ENCODE measurements at regions not wholly inside any gene's neighbourhood (a gene's known extent, or its start where the extent isn't known, plus 50 kb on each side); places are given as distances from the start of the nearest gene placed in this dataset.
"Not testable (repeated sequence)": the region's sequence is repeated elsewhere in the genome, so short reads cannot be mapped to it uniquely, and the experiment has no call there.

- no peak for DNase-seq (ENCODE audit: low read depth in 4 of 4, low spot score in 1 of 4)
These were observed 535.1 kb downstream of the TMEM135 start for GRCh38 chr11:87572881-87573280.

GRCh38 chr11:87560352-87560751 lies 522.6 kb downstream of the TMEM135 start:
- no peak for DNase-seq (ENCODE audit: low read depth in 4 of 4, low spot score in 1 of 4)

- not testable (repeated sequence) for DNase-seq (ENCODE audit: low read depth in 4 of 4, low spot score in 1 of 4)
These were observed 522.1 kb downstream of the TMEM135 start for GRCh38 chr11:87559852-87560251.

GRCh38 chr11:87555101-87555500 lies 517.4 kb downstream of the TMEM135 start:
- no peak for DNase-seq (ENCODE audit: low read depth in 4 of 4, low spot score in 1 of 4)

DNA sequence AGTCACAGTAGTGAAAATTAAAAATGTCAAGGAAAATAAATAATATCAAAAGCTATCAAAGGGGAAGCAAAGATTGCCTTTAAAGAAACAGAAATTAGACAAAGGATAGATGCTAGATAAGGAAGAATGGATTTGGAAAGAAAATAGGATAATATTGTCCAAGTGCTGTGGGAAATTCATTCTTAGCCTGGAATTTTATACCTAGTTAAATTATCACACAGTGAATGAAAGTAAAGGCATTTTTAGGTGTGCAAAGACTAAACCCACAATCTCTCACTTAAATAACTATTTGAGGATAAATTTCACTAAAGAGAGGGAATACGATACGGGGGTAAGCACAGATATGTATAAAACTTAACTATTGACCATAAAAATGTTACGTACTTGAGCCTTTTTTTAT lies 511.1 kb downstream of the TMEM135 start:
- DNase-seq (ENCODE audit: low read depth in 4 of 4, low spot score in 1 of 4), result no peak

DNA sequence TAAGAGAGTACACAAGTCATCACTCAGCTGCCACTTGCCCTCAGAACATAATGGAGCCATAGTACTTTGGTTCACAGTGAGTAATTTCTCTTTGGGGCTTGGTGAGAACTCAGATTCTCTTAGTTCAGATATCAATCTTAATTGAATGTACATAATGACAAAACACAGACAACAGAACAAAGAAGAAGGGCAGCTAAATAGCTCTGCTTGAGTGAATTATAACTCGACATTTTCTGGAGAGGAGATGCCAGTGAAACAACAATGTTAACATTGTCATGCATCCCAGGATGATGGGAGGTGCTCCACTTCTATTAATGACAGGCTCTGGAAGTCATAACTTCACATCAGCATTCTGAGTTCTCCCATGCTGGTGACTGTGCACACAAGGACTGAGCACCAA lies 508.1 kb downstream of the TMEM135 start:
- DNase-seq (ENCODE audit: low read depth in 4 of 4, low spot score in 1 of 4), result no peak

- no peak for DNase-seq (ENCODE audit: low read depth in 4 of 4, low spot score in 1 of 4)
These were observed 501.9 kb downstream of the TMEM135 start for GRCh38 chr11:87539596-87539995.

DNA sequence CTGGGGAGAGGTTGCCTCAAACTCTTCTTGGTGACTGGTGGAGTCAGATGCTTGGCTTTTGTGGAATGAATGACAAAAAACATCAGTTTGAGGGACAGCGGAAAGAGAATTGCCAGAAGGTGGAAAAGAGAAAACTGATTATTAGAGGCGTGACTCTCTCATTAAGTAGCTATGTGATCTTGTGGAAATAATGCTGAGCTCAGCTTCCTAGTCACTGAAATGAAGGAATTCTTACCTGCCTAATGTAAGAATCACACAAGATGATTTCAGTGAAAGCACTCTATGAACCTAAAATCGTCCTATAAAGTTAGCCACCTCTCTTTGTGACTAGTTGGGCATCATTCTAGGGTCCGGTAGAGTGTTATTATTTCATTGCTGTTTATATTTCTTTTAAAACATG lies 498.8 kb downstream of the TMEM135 start:
- no peak for DNase-seq (ENCODE audit: low read depth in 4 of 4, low spot score in 1 of 4)

DNA sequence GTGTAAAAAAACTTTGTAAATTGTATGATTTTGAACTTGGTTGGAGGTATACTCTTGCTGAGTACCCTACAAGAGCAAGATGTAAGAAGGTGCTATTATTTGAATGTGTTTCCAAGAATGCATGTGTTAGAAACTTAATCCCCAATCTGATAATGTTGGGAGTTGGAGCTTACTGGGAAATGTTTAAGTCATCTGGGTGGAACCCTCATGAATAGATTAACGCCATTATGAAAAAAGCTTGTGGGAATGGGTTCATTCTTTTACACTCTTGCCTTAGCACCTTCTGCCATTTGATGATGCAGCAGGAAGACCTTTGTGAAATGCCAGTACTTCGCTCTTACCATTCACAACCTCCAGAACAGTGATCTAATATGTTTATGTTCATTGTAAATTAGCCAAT lies 498.3 kb downstream of the TMEM135 start:
- DNase-seq (ENCODE audit: low read depth in 4 of 4, low spot score in 1 of 4), result no peak

- no peak for DNase-seq (ENCODE audit: low read depth in 4 of 4, low spot score in 1 of 4)
These were observed 497.8 kb downstream of the TMEM135 start for GRCh38 chr11:87535513-87535912.

- DNase-seq (ENCODE audit: low read depth in 4 of 4, low spot score in 1 of 4), result not testable (repeated sequence)
These were observed 494.1 kb downstream of the TMEM135 start for GRCh38 chr11:87531835-87532234.

DNA sequence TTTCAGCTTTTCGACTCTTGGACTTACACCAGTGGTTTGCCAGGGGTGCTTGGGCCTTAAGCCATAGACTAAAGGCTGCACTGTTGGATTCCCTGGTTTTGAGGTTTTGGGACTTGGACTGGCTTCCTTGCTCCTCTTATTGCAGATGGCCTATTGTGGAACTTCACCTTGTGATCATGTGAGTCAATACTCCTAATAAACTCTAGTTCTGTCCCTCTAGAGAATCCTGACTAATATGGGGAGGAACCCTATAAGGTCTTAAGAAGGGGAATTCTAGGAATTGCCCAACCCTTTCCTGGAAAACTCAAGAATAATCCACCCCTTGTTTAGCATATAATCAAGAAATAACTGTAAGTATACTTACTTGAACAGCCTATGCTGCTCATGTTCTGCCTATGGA lies 491.8 kb downstream of the TMEM135 start:
- no peak for DNase-seq (ENCODE audit: low read depth in 4 of 4, low spot score in 1 of 4)

DNA sequence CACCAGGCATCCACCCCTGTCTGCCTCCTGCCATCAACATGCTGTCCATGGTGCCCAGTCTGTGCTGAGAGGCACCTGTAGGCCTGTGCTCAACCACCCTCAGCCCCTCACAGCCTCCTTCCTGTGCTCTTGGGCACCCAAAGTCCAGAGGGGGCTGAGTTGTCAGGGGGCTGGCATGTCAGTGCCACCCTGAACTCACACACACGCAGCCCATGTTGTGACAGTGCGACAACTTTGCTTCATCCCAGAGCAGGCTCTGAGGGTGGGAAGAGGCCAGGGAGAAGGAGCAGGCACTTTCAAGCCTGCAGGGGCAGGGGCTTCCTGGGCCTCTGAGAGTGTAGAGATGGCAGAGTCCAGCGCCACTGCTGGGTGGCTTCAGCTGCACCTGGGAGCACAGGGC lies 491.0 kb downstream of the TMEM135 start:
- no peak for DNase-seq (ENCODE audit: low read depth in 4 of 4, low spot score in 1 of 4)

- DNase-seq (ENCODE audit: low read depth in 4 of 4, low spot score in 1 of 4), result no peak
These were observed 485.5 kb downstream of the TMEM135 start for GRCh38 chr11:87523276-87523675.

- no peak for DNase-seq (ENCODE audit: low read depth in 4 of 4, low spot score in 1 of 4)
These were observed 480.5 kb downstream of the TMEM135 start for GRCh38 chr11:87518266-87518665.

GRCh38 chr11:87517351-87517750 lies 479.6 kb downstream of the TMEM135 start:
- DNase-seq (ENCODE audit: low read depth in 4 of 4, low spot score in 1 of 4), result no peak

DNA sequence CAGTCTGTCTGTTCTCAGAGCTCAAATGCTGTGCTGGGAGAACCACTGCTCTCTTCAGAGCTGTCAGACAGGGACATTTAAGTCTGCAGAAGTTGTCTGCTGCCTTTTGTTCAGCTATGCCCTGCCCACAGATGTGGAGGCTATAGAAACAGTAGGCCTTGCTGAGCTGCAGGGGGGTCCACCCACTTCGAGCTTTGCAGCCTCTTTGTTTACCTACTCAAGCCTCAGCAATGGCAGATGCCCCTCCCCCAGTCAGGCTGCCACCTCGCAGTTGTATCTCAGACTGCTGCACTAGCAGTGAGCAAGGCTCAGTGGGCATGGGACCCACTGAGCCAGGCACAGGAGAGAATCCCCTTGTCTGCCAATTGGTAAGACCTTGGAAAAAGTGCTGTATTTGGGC lies 470.0 kb downstream of the TMEM135 start:
- DNase-seq (ENCODE audit: low read depth in 4 of 4, low spot score in 1 of 4), result not testable (repeated sequence)

DNA sequence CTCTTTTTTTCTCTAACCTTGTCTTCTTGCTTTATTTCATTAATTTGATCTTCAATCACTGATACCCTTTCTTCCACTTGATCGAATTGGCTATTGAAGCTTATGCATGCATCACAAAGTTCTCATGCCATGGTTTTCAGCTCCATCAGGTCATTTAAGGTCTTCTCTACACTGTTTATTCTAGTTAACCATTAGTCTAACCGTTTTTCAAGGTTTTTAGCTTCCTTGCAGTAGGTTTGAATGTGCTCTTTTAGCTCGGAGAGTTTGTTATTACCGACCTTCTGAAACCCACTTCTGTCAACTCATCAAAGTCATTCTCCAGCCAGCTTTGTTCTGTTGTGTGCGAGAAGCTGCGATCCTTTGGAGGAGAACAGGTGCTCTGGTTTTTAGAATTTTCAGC lies 469.2 kb downstream of the TMEM135 start:
- not testable (repeated sequence) for DNase-seq (ENCODE audit: low read depth in 4 of 4, low spot score in 1 of 4)

DNA sequence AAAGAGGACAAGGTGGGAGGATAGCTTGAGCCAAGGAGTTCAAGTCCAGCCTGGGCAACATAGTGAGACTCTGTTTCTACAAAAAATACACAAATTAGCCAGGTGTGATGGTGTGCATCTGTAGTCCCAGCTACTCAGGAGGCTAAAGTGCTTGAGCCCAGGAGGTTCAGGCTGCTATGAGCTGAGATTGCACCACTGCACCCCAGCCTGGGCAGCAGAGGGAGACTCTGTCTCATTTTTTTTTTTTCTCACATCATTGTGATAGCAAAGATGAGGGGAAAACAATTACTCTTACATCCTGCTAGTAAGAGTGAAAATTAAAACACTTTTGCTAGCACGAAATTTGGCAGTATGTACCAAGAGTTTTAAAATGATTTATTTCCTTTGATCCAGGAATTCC lies 463.7 kb downstream of the TMEM135 start:
- no peak for DNase-seq (ENCODE audit: low read depth in 4 of 4, low spot score in 1 of 4)

GRCh38 chr11:87494936-87495335 lies 457.2 kb downstream of the TMEM135 start:
- not testable (repeated sequence) for DNase-seq (ENCODE audit: low read depth in 4 of 4, low spot score in 1 of 4)

- DNase-seq (ENCODE audit: low read depth in 4 of 4, low spot score in 1 of 4), result not testable (repeated sequence)
These were observed 456.3 kb downstream of the TMEM135 start for GRCh38 chr11:87494026-87494425.

- no peak for DNase-seq (ENCODE audit: low read depth in 4 of 4, low spot score in 1 of 4)
These were observed 455.8 kb downstream of the TMEM135 start for GRCh38 chr11:87493516-87493915.

- no peak for DNase-seq (ENCODE audit: low read depth in 4 of 4, low spot score in 1 of 4)
These were observed 453.6 kb downstream of the TMEM135 start for GRCh38 chr11:87491381-87491780.

DNA sequence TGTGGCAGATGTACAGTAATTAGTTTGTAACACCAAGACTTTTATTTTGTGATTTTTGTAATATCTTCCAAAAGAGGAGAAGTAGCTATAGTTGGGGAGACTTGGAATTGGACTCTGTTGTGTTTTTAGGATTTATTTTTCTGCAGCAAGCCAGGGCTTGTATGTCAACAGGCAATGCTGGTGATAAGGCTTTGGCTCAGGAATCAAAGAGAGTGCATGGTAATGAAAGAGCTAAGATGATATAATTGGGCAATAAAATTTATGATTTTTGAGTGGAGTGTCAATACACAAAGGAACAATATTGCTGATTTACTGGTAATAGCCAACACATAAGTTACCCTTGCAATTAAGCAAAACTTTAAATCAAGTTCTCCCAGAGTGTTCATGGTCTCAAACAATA lies 452.9 kb downstream of the TMEM135 start:
- DNase-seq (ENCODE audit: low read depth in 4 of 4, low spot score in 1 of 4), result no peak
